PC-3 (cell line): ENCODE measurements at regions not wholly inside any gene's neighbourhood (a gene's known extent, or its start where the extent isn't known, plus 50 kb on each side); places are given as distances from the start of the nearest gene placed in this dataset.
A peak's percentile ranks its signal among the peaks of the same experiment; 100 is the strongest.

ENCODE experiments used
- CTCF ChIP-seq: fragments of 300-600 bp; sonication (generic); conservative IDR thresholded peaks from 2 replicates; pipeline ENCODE4 v1.5.1; 2017; ENCODE audit warnings: antibody characterized with exemption, low read depth, mild to moderate bottlenecking, low read length
- EZH2 ChIP-seq: fragments of 300-600 bp; sonication (generic); IDR thresholded peaks from one replicate; pipeline ENCODE4 v1.6.1; 2017; ENCODE audit warnings: antibody characterized with exemption, mild to moderate bottlenecking, low read length; ENCODE audit not compliant: unreplicated experiment
- EZH2phosphoT487 ChIP-seq: fragments of 300-600 bp; sonication (generic); IDR thresholded peaks from 2 replicates; pipeline ENCODE4 v1.6.1; 2018; ENCODE audit warnings: mild to moderate bottlenecking, antibody characterized with exemption, low read length, borderline replicate concordance

GRCh38 chr20:53755733-53756531 is 162.3 kb upstream of the ZNF217 start:
- TF ChIP-seq CTCF, result 0 out of 2 replicates have a peak, but pooled peaks have one; percentile 23
- TF ChIP-seq EZH2, result no peak
- TF ChIP-seq EZH2phosphoT487, result no peak
